GM18868 (cell line): ENCODE measurements at regions not wholly inside any gene's neighbourhood (a gene's known extent, or its start where the extent isn't known, plus 50 kb on each side); places are given as distances from the start of the nearest gene placed in this dataset.

Experiments used
- ATAC-seq: cut with Tn5 transposase; IDR thresholded peaks from one replicate; pipeline ENCODE4 v1.9.1; 2021; ENCODE audit warnings: mild to moderate bottlenecking, moderate library complexity; ENCODE audit not compliant: unreplicated experiment

GRCh38 chr16:63612462-63613227, 1509.2 kb downstream of the CDH11 start:
- no peak for ATAC-seq

- ATAC-seq = no peak
These were observed 1515.1 kb downstream of the CDH11 start for GRCh38 chr16:63606778-63607177.

- no peak for ATAC-seq
These were observed 1519.5 kb downstream of the CDH11 start for GRCh38 chr16:63602206-63602927.

- ATAC-seq = no peak
These were observed 1525.1 kb downstream of the CDH11 start for GRCh38 chr16:63596716-63597115.

- ATAC-seq = no peak
These were observed 1529.0 kb downstream of the CDH11 start for GRCh38 chr16:63592852-63593251.

- ATAC-seq = no peak
These were observed 1540.3 kb downstream of the CDH11 start for GRCh38 chr16:63581570-63581969.

GRCh38 chr16:63578791-63579190, 1542.6 kb upstream of the CDH8 start:
- ATAC-seq = no peak

GRCh38 chr16:63577891-63578290, 1541.7 kb upstream of the CDH8 start:
- ATAC-seq = no peak

- no peak for ATAC-seq
These were observed 1538.8 kb upstream of the CDH8 start for GRCh38 chr16:63575041-63575440.

GRCh38 chr16:63568164-63568563, 1531.9 kb upstream of the CDH8 start:
- no peak for ATAC-seq

- no peak for ATAC-seq
These were observed 1527.7 kb upstream of the CDH8 start for GRCh38 chr16:63563819-63564505.

- ATAC-seq = no peak
These were observed 1517.7 kb upstream of the CDH8 start for GRCh38 chr16:63553980-63554379.

- ATAC-seq = no peak
These were observed 1503.0 kb upstream of the CDH8 start for GRCh38 chr16:63539276-63539675.

- ATAC-seq = no peak
These were observed 1494.7 kb upstream of the CDH8 start for GRCh38 chr16:63530974-63531373.

GRCh38 chr16:63530208-63530607, 1494.0 kb upstream of the CDH8 start:
- ATAC-seq = no peak

GRCh38 chr16:63527404-63527803, 1491.2 kb upstream of the CDH8 start:
- no peak for ATAC-seq

- ATAC-seq = no peak
These were observed 1480.2 kb upstream of the CDH8 start for GRCh38 chr16:63516394-63516793.

- no peak for ATAC-seq
These were observed 1476.7 kb upstream of the CDH8 start for GRCh38 chr16:63512910-63513309.

- ATAC-seq = no peak
These were observed 1461.2 kb upstream of the CDH8 start for GRCh38 chr16:63497408-63497807.

GRCh38 chr16:63496282-63496681, 1460.0 kb upstream of the CDH8 start:
- no peak for ATAC-seq

- no peak for ATAC-seq
These were observed 1452.7 kb upstream of the CDH8 start for GRCh38 chr16:63488955-63489354.

GRCh38 chr16:63481060-63481459, 1444.8 kb upstream of the CDH8 start:
- ATAC-seq = no peak
